CD14-positive monocyte (primary cell): ENCODE measurements at regions not wholly inside any gene's neighbourhood (a gene's known extent, or its start where the extent isn't known, plus 50 kb on each side); places are given as distances from the start of the nearest gene placed in this dataset.

Experiments used
- DNase-seq, 3 donors: peaks; one replicate each; pipeline ENCODE4 v3.0.0-alpha.2; 2011 to 2022
- H2AFZ ChIP-seq: 2 replicates; pipeline ENCODE4 v1.6.0; 2012; ENCODE audit warnings: mild to moderate bottlenecking, low read depth, low read length, inconsistent platforms; ENCODE audit not compliant: insufficient read depth, poor library complexity, severe bottlenecking
- H3K27ac ChIP-seq, 2 donors: 1 replicate in 1 of 2; 2 replicates in 1 of 2; pipeline ENCODE4 v1.5.1; 2012 to 2013; ENCODE audit warnings: low read length in 2 of 2, control low read depth in 1 of 2, inconsistent platforms in 1 of 2, low read depth in 1 of 2, mild to moderate bottlenecking in 1 of 2
- H3K27me3 ChIP-seq, 2 donors: one replicate each; pipeline versions ENCODE4 v1.6.0 to v1.6.1; 2011 to 2013; ENCODE audit warnings: low read length in 2 of 2; ENCODE audit not compliant: control insufficient read depth in 2 of 2, insufficient read depth in 2 of 2
- H3K36me3 ChIP-seq, 2 donors: replicated peaks in 1 of 2; 1 replicate in 1 of 2; 2 replicates in 1 of 2; pipeline versions ENCODE4 v1.5.1 to v1.6.1; 2012 to 2013; ENCODE audit warnings: low read length in 2 of 2, control low read depth in 1 of 2, inconsistent platforms in 1 of 2, mild to moderate bottlenecking in 1 of 2; ENCODE audit not compliant: insufficient read depth in 2 of 2, control insufficient read depth in 1 of 2
- H3K4me1 ChIP-seq, 2 donors: 1 replicate in 1 of 2; 2 replicates in 1 of 2; pipeline versions ENCODE4 v1.5.1 to v1.6.1; 2012 to 2013; ENCODE audit warnings: low read length in 2 of 2, control low read depth in 1 of 2, inconsistent platforms in 1 of 2, mild to moderate bottlenecking in 1 of 2, moderate library complexity in 1 of 2; ENCODE audit not compliant: insufficient read depth in 2 of 2, control insufficient read depth in 1 of 2
- H3K4me2 ChIP-seq: replicated peaks from 2 replicates; pipeline ENCODE3; 2012; ENCODE audit warnings: low read length, moderate library complexity, mild to moderate bottlenecking; ENCODE audit not compliant: poor library complexity, severe bottlenecking; ENCODE audit errors: extremely low read depth
- H3K4me3 ChIP-seq, 3 experiments: fragments of 200-600 bp in 1 of 3; sonication (generic) in 1 of 3; replicated peaks in 1 of 3; 1 replicate in 2 of 3; 2 replicates in 1 of 3; pipeline ENCODE4 v1.5.1; 2011 to 2013; ENCODE audit warnings: low read length in 3 of 3, mild to moderate bottlenecking in 3 of 3, control low read depth in 2 of 3, low read depth in 2 of 3, inconsistent platforms in 1 of 3, moderate library complexity in 1 of 3
- H3K79me2 ChIP-seq: 2 replicates; pipeline ENCODE4 v1.6.0; 2012; ENCODE audit warnings: mild to moderate bottlenecking, control low read depth, inconsistent platforms, low read length, moderate library complexity; ENCODE audit not compliant: insufficient read depth
- H3K9ac ChIP-seq: 2 replicates; pipeline ENCODE4 v1.6.0; 2017; ENCODE audit warnings: low read length, mild to moderate bottlenecking; ENCODE audit not compliant: insufficient read depth, poor library complexity, severe bottlenecking
- H3K9me3 ChIP-seq, 2 donors: replicated peaks in 1 of 2; 1 replicate in 1 of 2; 2 replicates in 1 of 2; pipeline versions ENCODE4 v1.5.1 to v1.6.1; 2012 to 2013; ENCODE audit warnings: low read length in 2 of 2, control low read depth in 1 of 2; ENCODE audit not compliant: control insufficient read depth in 1 of 2, insufficient read depth in 1 of 2
- H4K20me1 ChIP-seq: 2 replicates; pipeline ENCODE4 v1.6.0; 2012; ENCODE audit warnings: mild to moderate bottlenecking, low read length, control low read depth, moderate library complexity; ENCODE audit not compliant: insufficient read depth
- H3K27ac Mint-ChIP-seq, 7 donors: one replicate each; pipeline ENCODE4 v1.8.0; 2020; ENCODE audit warnings: mild to moderate bottlenecking in 7 of 7, mixed read lengths in 7 of 7, moderate library complexity in 6 of 7, inconsistent platforms in 2 of 7
- H3K27me3 Mint-ChIP-seq, 3 donors: one replicate each; pipeline ENCODE4 v1.8.0; 2021 to 2022; ENCODE audit warnings: low read depth in 3 of 3, mild to moderate bottlenecking in 3 of 3, mixed read lengths in 3 of 3, moderate library complexity in 3 of 3, inconsistent platforms in 1 of 3
- H3K36me3 Mint-ChIP-seq, 2 donors: one replicate each; pipeline ENCODE4 v1.8.0; 2020; ENCODE audit warnings: mixed read lengths in 2 of 2, inconsistent platforms in 1 of 2, mild to moderate bottlenecking in 1 of 2
- H3K4me1 Mint-ChIP-seq: one replicate; pipeline ENCODE4 v1.8.0; 2020; ENCODE audit warnings: mild to moderate bottlenecking, mixed read lengths
- H3K4me3 Mint-ChIP-seq, 2 donors: one replicate each; pipeline ENCODE4 v1.8.0; 2020; ENCODE audit warnings: mild to moderate bottlenecking in 2 of 2, mixed read lengths in 2 of 2, moderate library complexity in 1 of 2
- H3K9me3 Mint-ChIP-seq, 7 donors: one replicate each; pipeline ENCODE4 v1.8.0; 2020 to 2022; ENCODE audit warnings: mixed read lengths in 7 of 7, mild to moderate bottlenecking in 6 of 7, moderate library complexity in 6 of 7, inconsistent platforms in 2 of 7
- CTCF ChIP-seq: fragments of 200-600 bp; IDR thresholded peaks from one replicate; pipeline ENCODE4 v1.8.0; 2022; ENCODE audit warnings: antibody characterized with exemption, mild to moderate bottlenecking
- WGBS: methylation state at CpG from one replicate; pipeline ENCODE4 v1.1.5; 2013; ENCODE audit warnings: missing lambda C conversion rate; ENCODE audit not compliant: insufficient coverage; 5-methylcytosine and 5-hydroxymethylcytosine counted together
- intact Hi-C, 2 donors: fragments of 100-400 bp; cut with micrococcal nuclease; formaldehyde crosslinking; loops; one replicate each; pipeline versions ENCODE4 v1.15.0 to v1.15.1; 2023

DNA sequence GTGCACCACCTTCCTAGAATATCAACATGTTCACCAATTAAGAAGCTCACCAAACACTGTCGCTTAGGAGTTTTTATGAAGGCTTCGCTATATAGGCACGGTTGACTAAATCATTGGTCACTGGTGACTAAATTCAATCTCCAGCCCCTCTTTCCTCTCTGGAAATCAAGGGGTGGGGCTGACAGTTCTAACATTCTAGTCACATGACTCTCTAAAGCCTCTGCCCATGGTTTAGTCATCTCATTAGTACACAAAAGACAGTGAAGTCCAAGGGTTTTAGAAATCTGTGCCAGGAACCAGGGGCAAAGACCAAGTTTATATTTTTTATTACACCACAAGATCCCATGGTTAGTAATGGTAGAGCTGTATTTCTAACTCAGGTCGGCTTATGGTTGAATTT is 243.2 kb downstream of the ELAVL2 start:
- H3K79me2 ChIP-seq: no peaks in the 10 kb centered on the region
- TF ChIP-seq CTCF: no peak
- Mint-ChIP-seq H3K27me3 (peaks cover 0 to 2% (median 0%) of the 10 kb centered on the region in 3 donors), H3K4me1 (no peaks in the 10 kb centered on the region), H3K9me3 (peaks cover 0 to 10% (median 3%) of the 10 kb centered on the region in 7 donors), H3K4me3 (no peak overlapping the region), H3K36me3 (no peaks in the 10 kb centered on the region), H3K27ac (no peak overlapping the region)
- H3K27ac ChIP-seq: no peak overlapping the region
- H4K20me1 ChIP-seq: no peaks in the 10 kb centered on the region
- no peaks in the 10 kb centered on the region for H3K36me3 ChIP-seq
- peaks cover 0 to 8% of the 10 kb centered on the region in 2 donors for H3K9me3 ChIP-seq
- no peak overlapping the region for H2AFZ ChIP-seq
- intact Hi-C loops: no loop called here
- no peak overlapping the region for H3K4me3 ChIP-seq
- H3K4me1 ChIP-seq: no peaks in the 10 kb centered on the region
- H3K9ac ChIP-seq: no peak overlapping the region
- no peak overlapping the region for H3K4me2 ChIP-seq
- WGBS: 100% methylated on average over 3 of the region's 4 CpGs
- DNase-seq: no peak
- H3K27me3 ChIP-seq: no peaks in the 10 kb centered on the region

- Mint-ChIP-seq H3K9me3 (peaks cover 0 to 8% (median 3%) of the 10 kb centered on the region in 7 donors), H3K4me1 (no peaks in the 10 kb centered on the region), H3K27ac (no peak overlapping the region), H3K27me3 (peaks cover 0 to 2% (median 1%) of the 10 kb centered on the region in 3 donors), H3K36me3 (no peaks in the 10 kb centered on the region), H3K4me3 (no peak overlapping the region)
- no peak overlapping the region for H3K9ac ChIP-seq
- H3K4me3 ChIP-seq: no peak overlapping the region
- no peak overlapping the region for H3K27ac ChIP-seq
- DNase-seq: peak in 1 of 3 donors; percentile 35
- no peak overlapping the region for H3K4me2 ChIP-seq
- no peaks in the 10 kb centered on the region for H3K36me3 ChIP-seq
- no peak overlapping the region for H2AFZ ChIP-seq
- no peaks in the 10 kb centered on the region for H4K20me1 ChIP-seq
- TF ChIP-seq CTCF: no peak
- 83% methylated on average over 1 of the region's 1 CpG for WGBS
- no peaks in the 10 kb centered on the region for H3K27me3 ChIP-seq
- no peaks in the 10 kb centered on the region for H3K4me1 ChIP-seq
- intact Hi-C loops: no loop called here
- H3K79me2 ChIP-seq: no peaks in the 10 kb centered on the region
- H3K9me3 ChIP-seq: peaks cover 0 to 7% of the 10 kb centered on the region in 2 donors
These were observed 239.1 kb downstream of the ELAVL2 start for GRCh38 chr9:23586906-23587305.
